GM23338 (cell line): ENCODE measurements at regions not wholly inside any gene's neighbourhood (a gene's known extent, or its start where the extent isn't known, plus 50 kb on each side); places are given as distances from the start of the nearest gene placed in this dataset.

ENCODE experiments used
- EZH2 ChIP-seq: fragments of 200-600 bp; sonication (generic); IDR thresholded peaks from one replicate; pipeline ENCODE4 v1.8.0; 2017; ENCODE audit warnings: antibody characterized with exemption, mild to moderate bottlenecking, low read depth; ENCODE audit not compliant: unreplicated experiment
- EZH2phosphoT487 ChIP-seq: fragments of 200-600 bp; sonication (generic); IDR thresholded peaks from one replicate; pipeline ENCODE4 v1.8.1; 2018; ENCODE audit warnings: antibody characterized with exemption; ENCODE audit not compliant: unreplicated experiment
- POLR2AphosphoS5 ChIP-seq: IDR thresholded peaks from 2 replicates; pipeline ENCODE4 v1.6.1; 2016; ENCODE audit warnings: antibody characterized with exemption, low read depth
- TF ChIP-seq, protein P1 (sequence below), 2 experiments: fragments of 200-600 bp in 1 of 2; sonication (generic) in 1 of 2; conservative IDR thresholded peaks; 2 replicates each; pipeline versions ENCODE4 v1.5.1 to v1.6.1; 2016 to 2017; ENCODE audit warnings: antibody characterized with exemption in 2 of 2, low read depth in 2 of 2, mild to moderate bottlenecking in 2 of 2, moderate library complexity in 1 of 2
- TF ChIP-seq, protein P2 (sequence below): IDR thresholded peaks from 2 replicates; pipeline ENCODE4 v1.6.1; 2016; ENCODE audit warnings: antibody characterized with exemption

GRCh38 chr17:21817791-21818364 lies 125.6 kb downstream of the KCNJ18 start:
- TF ChIP-seq, protein P1, sequence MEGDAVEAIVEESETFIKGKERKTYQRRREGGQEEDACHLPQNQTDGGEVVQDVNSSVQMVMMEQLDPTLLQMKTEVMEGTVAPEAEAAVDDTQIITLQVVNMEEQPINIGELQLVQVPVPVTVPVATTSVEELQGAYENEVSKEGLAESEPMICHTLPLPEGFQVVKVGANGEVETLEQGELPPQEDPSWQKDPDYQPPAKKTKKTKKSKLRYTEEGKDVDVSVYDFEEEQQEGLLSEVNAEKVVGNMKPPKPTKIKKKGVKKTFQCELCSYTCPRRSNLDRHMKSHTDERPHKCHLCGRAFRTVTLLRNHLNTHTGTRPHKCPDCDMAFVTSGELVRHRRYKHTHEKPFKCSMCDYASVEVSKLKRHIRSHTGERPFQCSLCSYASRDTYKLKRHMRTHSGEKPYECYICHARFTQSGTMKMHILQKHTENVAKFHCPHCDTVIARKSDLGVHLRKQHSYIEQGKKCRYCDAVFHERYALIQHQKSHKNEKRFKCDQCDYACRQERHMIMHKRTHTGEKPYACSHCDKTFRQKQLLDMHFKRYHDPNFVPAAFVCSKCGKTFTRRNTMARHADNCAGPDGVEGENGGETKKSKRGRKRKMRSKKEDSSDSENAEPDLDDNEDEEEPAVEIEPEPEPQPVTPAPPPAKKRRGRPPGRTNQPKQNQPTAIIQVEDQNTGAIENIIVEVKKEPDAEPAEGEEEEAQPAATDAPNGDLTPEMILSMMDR (conservative IDR thresholded peaks at IDR 0.05; ENCODE audit: low read depth in 2 of 2), result no peak
- TF ChIP-seq EZH2 (no peak), EZH2phosphoT487 (no peak), POLR2AphosphoS5 (no peak)
- TF ChIP-seq, protein P2, sequence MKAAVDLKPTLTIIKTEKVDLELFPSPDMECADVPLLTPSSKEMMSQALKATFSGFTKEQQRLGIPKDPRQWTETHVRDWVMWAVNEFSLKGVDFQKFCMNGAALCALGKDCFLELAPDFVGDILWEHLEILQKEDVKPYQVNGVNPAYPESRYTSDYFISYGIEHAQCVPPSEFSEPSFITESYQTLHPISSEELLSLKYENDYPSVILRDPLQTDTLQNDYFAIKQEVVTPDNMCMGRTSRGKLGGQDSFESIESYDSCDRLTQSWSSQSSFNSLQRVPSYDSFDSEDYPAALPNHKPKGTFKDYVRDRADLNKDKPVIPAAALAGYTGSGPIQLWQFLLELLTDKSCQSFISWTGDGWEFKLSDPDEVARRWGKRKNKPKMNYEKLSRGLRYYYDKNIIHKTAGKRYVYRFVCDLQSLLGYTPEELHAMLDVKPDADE, result no peak
